Upper lobe of left lung (tissue), 6 donors: ENCODE measurements at regions not wholly inside any gene's neighbourhood (a gene's known extent, or its start where the extent isn't known, plus 50 kb on each side); places are given as distances from the start of the nearest gene placed in this dataset.

Experiments used
- ATAC-seq, 2 donors: fragments of 200-7000 bp; cut with Tn5 transposase; one replicate each; pipeline ENCODE4 v1.9.1; 2022; ENCODE audit warnings: mild to moderate bottlenecking in 2 of 2, moderate library complexity in 2 of 2; ENCODE audit not compliant: low FRiP score in 2 of 2
- DNase-seq, 2 donors: peaks; one replicate each; pipeline ENCODE4 v3.0.0-alpha.2; 2019 to 2020
- H3K27ac ChIP-seq, 4 donors: fragments of 200-600 bp; sonication (generic); one replicate each; pipeline ENCODE4 v1.5.1; 2016 to 2019
- H3K27me3 ChIP-seq, 4 donors: fragments of 200-600 bp; sonication (generic); one replicate each; pipeline ENCODE4 v1.5.1; 2017 to 2019
- H3K36me3 ChIP-seq, 4 donors: fragments of 200-600 bp; sonication (generic); one replicate each; pipeline ENCODE4 v1.5.1; 2016 to 2019
- H3K4me1 ChIP-seq, 4 donors: fragments of 200-600 bp; sonication (generic); one replicate each; pipeline ENCODE4 v1.5.1; 2018 to 2019
- H3K4me3 ChIP-seq, 4 donors: fragments of 200-600 bp; sonication (generic); one replicate each; pipeline ENCODE4 v1.5.1; 2017 to 2019; ENCODE audit warnings: mild to moderate bottlenecking in 2 of 4, moderate library complexity in 1 of 4
- H3K9me3 ChIP-seq, 4 donors: fragments of 200-600 bp; sonication (generic); one replicate each; pipeline ENCODE4 v1.5.1; 2018 to 2019
- CTCF ChIP-seq, 6 experiments: fragments of 450-650 bp in 4 of 6; fragments of 200-600 bp in 2 of 6; sonication (generic) in 2 of 6; IDR thresholded peaks; one replicate each; pipeline ENCODE4 v1.5.1; 2016 to 2019; ENCODE audit warnings: antibody characterized with exemption in 6 of 6
- EP300 ChIP-seq, 4 donors: sonication (generic); formaldehyde crosslinking; IDR thresholded peaks; one replicate each; pipeline ENCODE4 v1.5.1; 2017; ENCODE audit warnings: antibody characterized with exemption in 4 of 4, control low read depth in 2 of 4
- POLR2A ChIP-seq, 4 donors: fragments of 450-650 bp; IDR thresholded peaks; one replicate each; pipeline ENCODE4 v1.5.1; 2016 to 2017; ENCODE audit warnings: antibody characterized with exemption in 4 of 4, mild to moderate bottlenecking in 2 of 4
- POLR2AphosphoS5 ChIP-seq, 2 donors: sonication (generic); formaldehyde crosslinking; IDR thresholded peaks; one replicate each; pipeline ENCODE4 v1.5.1; 2017; ENCODE audit warnings: antibody characterized with exemption in 2 of 2
- WGBS, 2 donors: methylation state at CpG; one replicate each; pipeline ENCODE4 v1.1.5; 2017 to 2018; 5-methylcytosine and 5-hydroxymethylcytosine counted together
- donor health status: DM: no; HTN: no; CAD: no; lungs with moderate emphysema.
- donor health status: DM: no; HTN: yes; CAD: no; lungs with severe emphysema.

- ATAC-seq (no peak), DNase-seq (no peak)
- H3K4me3 ChIP-seq, result no peak overlapping the region
- WGBS, 2 donors, result 83 to 84% methylated on average over 6 of the region's 6 CpGs
- TF ChIP-seq POLR2A (IDR thresholded peaks at IDR 0.05), result no peak
- TF ChIP-seq EP300 (IDR thresholded peaks at IDR 0.05), result no peak
- no peak for TF ChIP-seq POLR2AphosphoS5 (IDR thresholded peaks at IDR 0.05)
- no peak for TF ChIP-seq CTCF (IDR thresholded peaks at IDR 0.05)
- H3K36me3 ChIP-seq, result no peaks in the 10 kb centered on the region
- H3K27me3 ChIP-seq, result no peaks in the 10 kb centered on the region
- H3K4me1 ChIP-seq, result no peaks in the 10 kb centered on the region
- H3K27ac ChIP-seq, result no peak overlapping the region
- H3K9me3 ChIP-seq, result no peaks in the 10 kb centered on the region
Measured at GRCh38 chr6:146972546-146972945, 231.7 kb upstream of the STXBP5 start.

GRCh38 chr6:146974351-146974750 is 229.9 kb upstream of the STXBP5 start:
- 72 to 76% methylated on average over 3 of the region's 3 CpGs for WGBS, 2 donors

GRCh38 chr6:146975093-146975492 is 229.1 kb upstream of the STXBP5 start:
- Histone ChIP-seq H3K4me1 (no peaks in the 10 kb centered on the region), H3K9me3 (no peaks in the 10 kb centered on the region), H3K36me3 (no peaks in the 10 kb centered on the region), H3K27ac (no peak overlapping the region), H3K27me3 (no peaks in the 10 kb centered on the region), H3K4me3 (no peak overlapping the region)
- WGBS, 2 donors, result 50 to 82% methylated on average over 3 of the region's 3 CpGs
- DNase-seq, result no peak
- no peak for ATAC-seq
- no peak for TF ChIP-seq POLR2A (IDR thresholded peaks at IDR 0.05)

More at GRCh38 chr6:146974351-146974750, 229.9 kb upstream of the STXBP5 start:
- TF ChIP-seq POLR2AphosphoS5 (IDR thresholded peaks at IDR 0.05), result no peak
- no peak for TF ChIP-seq CTCF (IDR thresholded peaks at IDR 0.05)
- no peak for TF ChIP-seq POLR2A (IDR thresholded peaks at IDR 0.05)
- no peak for TF ChIP-seq EP300 (IDR thresholded peaks at IDR 0.05)
- Histone ChIP-seq H3K4me3 (no peak overlapping the region), H3K4me1 (no peaks in the 10 kb centered on the region), H3K9me3 (no peaks in the 10 kb centered on the region), H3K27ac (no peak overlapping the region), H3K36me3 (no peaks in the 10 kb centered on the region), H3K27me3 (no peaks in the 10 kb centered on the region)
- ATAC-seq (no peak), DNase-seq (no peak)

- DNase-seq (no peak), ATAC-seq (no peak)
- 81 to 92% methylated on average over 4 of the region's 4 CpGs for WGBS, 2 donors
- Histone ChIP-seq H3K36me3 (no peaks in the 10 kb centered on the region), H3K4me1 (no peaks in the 10 kb centered on the region), H3K4me3 (no peak overlapping the region), H3K9me3 (no peaks in the 10 kb centered on the region), H3K27me3 (no peaks in the 10 kb centered on the region), H3K27ac (no peak overlapping the region)
- TF ChIP-seq POLR2A (IDR thresholded peaks at IDR 0.05), result no peak
- TF ChIP-seq CTCF (IDR thresholded peaks at IDR 0.05), result no peak
- no peak for TF ChIP-seq EP300 (IDR thresholded peaks at IDR 0.05)
- no peak for TF ChIP-seq POLR2AphosphoS5 (IDR thresholded peaks at IDR 0.05)
Measured at GRCh38 chr6:146980900-146981329, 223.3 kb upstream of the STXBP5 start.

GRCh38 chr6:146981981-146982380 is 222.2 kb upstream of the STXBP5 start:
- no peak for DNase-seq
- Histone ChIP-seq H3K4me1 (no peaks in the 10 kb centered on the region), H3K27me3 (no peaks in the 10 kb centered on the region), H3K9me3 (no peaks in the 10 kb centered on the region), H3K4me3 (no peak overlapping the region), H3K27ac (no peak overlapping the region), H3K36me3 (no peaks in the 10 kb centered on the region)
- no peak for ATAC-seq
- TF ChIP-seq POLR2A (IDR thresholded peaks at IDR 0.05) (no peak), POLR2AphosphoS5 (IDR thresholded peaks at IDR 0.05) (no peak), EP300 (IDR thresholded peaks at IDR 0.05) (no peak), CTCF (IDR thresholded peaks at IDR 0.05) (no peak)
- 72 to 80% methylated on average over 3 of the region's 3 CpGs for WGBS, 2 donors
